22Rv1 (cell line): ENCODE measurements at regions not wholly inside any gene's neighbourhood (a gene's known extent, or its start where the extent isn't known, plus 50 kb on each side); places are given as distances from the start of the nearest gene placed in this dataset.

Experiments used
- ZFX ChIP-seq: fragments of 450-650 bp; IDR thresholded peaks from 2 replicates; pipeline ENCODE4 v1.6.1; 2017; ENCODE audit warnings: antibody characterized with exemption, borderline replicate concordance
- TF ChIP-seq, protein P1 (sequence below): fragments of 450-650 bp; IDR thresholded peaks from 2 replicates; pipeline ENCODE4 v1.5.1; 2017; ENCODE audit warnings: mild to moderate bottlenecking

DNA sequence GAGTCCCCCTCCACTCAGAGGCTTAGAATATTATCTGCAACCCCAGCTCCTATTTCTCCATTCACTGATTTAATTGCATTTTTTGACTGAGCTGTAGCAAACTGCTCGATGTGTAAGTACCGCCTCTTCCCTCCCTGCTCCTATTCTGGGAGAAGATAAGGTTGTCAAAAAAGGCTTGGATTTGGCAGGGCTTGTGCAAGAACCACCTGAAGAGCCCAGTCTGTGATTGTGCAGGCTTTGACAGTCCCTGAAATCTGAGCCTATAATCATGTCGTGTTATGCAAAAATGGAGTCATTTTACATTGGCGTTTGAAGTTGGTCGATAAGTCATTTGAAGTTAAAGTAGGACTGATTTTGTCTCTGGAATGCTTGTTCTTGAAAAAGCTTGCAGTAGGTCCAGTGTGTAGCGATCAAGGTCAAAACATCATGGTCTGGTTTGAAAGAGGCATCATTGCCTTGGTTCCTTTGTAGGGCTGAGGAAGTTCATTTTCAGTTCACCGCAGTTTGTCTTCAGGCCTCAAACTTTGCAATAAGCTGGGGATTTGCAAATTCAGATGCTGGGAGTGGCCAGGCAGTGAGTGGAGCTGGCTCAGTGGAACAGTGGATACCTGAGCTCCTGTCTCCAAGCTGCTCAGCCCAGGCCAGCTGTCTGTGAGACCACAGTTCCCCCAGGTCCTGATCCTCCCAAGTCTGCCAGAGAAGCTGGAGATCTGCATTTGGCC is 68.8 kb downstream of the KATNIP start:
- TF ChIP-seq, protein P1, sequence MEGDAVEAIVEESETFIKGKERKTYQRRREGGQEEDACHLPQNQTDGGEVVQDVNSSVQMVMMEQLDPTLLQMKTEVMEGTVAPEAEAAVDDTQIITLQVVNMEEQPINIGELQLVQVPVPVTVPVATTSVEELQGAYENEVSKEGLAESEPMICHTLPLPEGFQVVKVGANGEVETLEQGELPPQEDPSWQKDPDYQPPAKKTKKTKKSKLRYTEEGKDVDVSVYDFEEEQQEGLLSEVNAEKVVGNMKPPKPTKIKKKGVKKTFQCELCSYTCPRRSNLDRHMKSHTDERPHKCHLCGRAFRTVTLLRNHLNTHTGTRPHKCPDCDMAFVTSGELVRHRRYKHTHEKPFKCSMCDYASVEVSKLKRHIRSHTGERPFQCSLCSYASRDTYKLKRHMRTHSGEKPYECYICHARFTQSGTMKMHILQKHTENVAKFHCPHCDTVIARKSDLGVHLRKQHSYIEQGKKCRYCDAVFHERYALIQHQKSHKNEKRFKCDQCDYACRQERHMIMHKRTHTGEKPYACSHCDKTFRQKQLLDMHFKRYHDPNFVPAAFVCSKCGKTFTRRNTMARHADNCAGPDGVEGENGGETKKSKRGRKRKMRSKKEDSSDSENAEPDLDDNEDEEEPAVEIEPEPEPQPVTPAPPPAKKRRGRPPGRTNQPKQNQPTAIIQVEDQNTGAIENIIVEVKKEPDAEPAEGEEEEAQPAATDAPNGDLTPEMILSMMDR = no peak
- TF ChIP-seq ZFX = no peak
